GM12892 (cell line): ENCODE measurements at regions not wholly inside any gene's neighbourhood (a gene's known extent, or its start where the extent isn't known, plus 50 kb on each side); places are given as distances from the start of the nearest gene placed in this dataset.

ENCODE experiments used
- POLR2A ChIP-seq: IDR thresholded peaks from 2 replicates; pipeline ENCODE4 v1.6.1; 2011; ENCODE audit warnings: low read depth, low read length, control low read depth
- POLR2AphosphoS5 ChIP-seq: IDR thresholded peaks from 2 replicates; pipeline ENCODE4 v1.6.1; 2011; ENCODE audit warnings: low read depth, low read length, control low read depth
- TAF1 ChIP-seq: IDR thresholded peaks from 2 replicates; pipeline ENCODE4 v1.6.1; 2011; ENCODE audit warnings: low read depth, mild to moderate bottlenecking, control low read depth, low read length, borderline replicate concordance

DNA sequence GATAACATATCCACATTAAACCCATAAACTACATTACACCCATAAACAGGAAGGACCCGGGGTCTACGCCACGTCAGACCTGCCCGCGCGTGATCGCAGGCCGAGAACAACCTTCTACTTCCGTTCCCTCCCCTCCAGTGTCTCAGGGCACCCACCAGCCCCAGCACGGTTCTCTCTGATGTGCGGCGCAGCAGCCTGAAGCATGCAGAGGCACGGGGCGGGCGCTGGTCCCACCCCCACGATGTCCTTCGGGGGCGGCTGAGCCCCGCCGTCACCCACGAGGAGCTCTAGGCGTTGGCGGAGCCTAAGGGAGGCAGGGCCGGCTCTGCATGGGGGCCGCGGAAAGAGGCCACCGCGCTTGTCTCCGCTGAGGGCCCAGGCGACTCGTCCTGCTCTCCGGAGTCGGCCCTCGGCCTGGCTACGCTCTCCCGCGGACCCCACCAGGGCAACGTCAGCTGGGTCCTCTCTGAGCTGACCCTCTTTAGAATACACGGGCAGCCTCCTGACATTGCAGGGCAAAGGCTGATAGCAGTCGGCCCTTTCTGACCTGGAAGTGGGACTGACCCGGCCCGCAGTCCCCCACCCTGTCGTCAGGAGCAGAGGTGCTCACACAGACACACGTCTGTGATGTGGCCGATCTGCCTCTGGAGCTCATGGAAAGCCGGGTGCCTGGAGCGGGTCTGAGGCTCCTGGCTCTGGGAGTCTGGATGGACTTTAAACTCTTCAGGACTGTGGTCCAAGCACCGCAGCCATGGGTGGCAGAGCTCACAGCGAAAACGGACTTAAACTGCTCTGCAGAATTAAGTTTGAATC is 65.6 kb upstream of the ADGRA1 start:
- TF ChIP-seq TAF1 (no peak), POLR2A (no peak), POLR2AphosphoS5 (no peak)
